HG02870 (cell line): ENCODE measurements at regions not wholly inside any gene's neighbourhood (a gene's known extent, or its start where the extent isn't known, plus 50 kb on each side); places are given as distances from the start of the nearest gene placed in this dataset.
"Not testable (repeated sequence)": the region's sequence is repeated elsewhere in the genome, so short reads cannot be mapped to it uniquely, and the experiment has no call there.

Source experiments
- ATAC-seq: cut with Tn5 transposase; IDR thresholded peaks from one replicate; pipeline ENCODE4 v1.9.1; 2021; ENCODE audit warnings: mild to moderate bottlenecking, moderate library complexity; ENCODE audit not compliant: unreplicated experiment

- no peak for ATAC-seq
Measured at GRCh38 chr2:15818318-15818753, 122.0 kb upstream of the MYCN start.

GRCh38 chr2:15818881-15819280 is 121.5 kb upstream of the MYCN start:
- ATAC-seq: no peak

GRCh38 chr2:15819562-15820256 is 120.6 kb upstream of the MYCN start:
- ATAC-seq: no peak

GRCh38 chr2:15820257-15820566 is 120.1 kb upstream of the MYCN start:
- ATAC-seq: no peak

- ATAC-seq: no peak
Measured at GRCh38 chr2:15820927-15821326, 119.4 kb upstream of the MYCN start.

- no peak for ATAC-seq
Measured at GRCh38 chr2:15822151-15823044, 118.0 kb upstream of the MYCN start.

GRCh38 chr2:15823459-15824396 is 116.6 kb upstream of the MYCN start:
- ATAC-seq: no peak

- ATAC-seq: not testable (repeated sequence)
Measured at GRCh38 chr2:15824467-15824866, 115.9 kb upstream of the MYCN start.

GRCh38 chr2:15825276-15825980 is 114.9 kb upstream of the MYCN start:
- ATAC-seq: no peak

GRCh38 chr2:15826273-15826717 is 114.1 kb upstream of the MYCN start:
- no peak for ATAC-seq

- no peak for ATAC-seq
Measured at GRCh38 chr2:15827001-15827400, 113.3 kb upstream of the MYCN start.

- no peak for ATAC-seq
Measured at GRCh38 chr2:15828576-15828975, 111.8 kb upstream of the MYCN start.

GRCh38 chr2:15829091-15829801 is 111.1 kb upstream of the MYCN start:
- no peak for ATAC-seq

GRCh38 chr2:15829985-15830384 is 110.4 kb upstream of the MYCN start:
- no peak for ATAC-seq

GRCh38 chr2:15830937-15831549 is 109.3 kb upstream of the MYCN start:
- no peak for ATAC-seq

- ATAC-seq: no peak
Measured at GRCh38 chr2:15832030-15832709, 108.2 kb upstream of the MYCN start.

GRCh38 chr2:15832849-15833680 is 107.3 kb upstream of the MYCN start:
- no peak for ATAC-seq

GRCh38 chr2:15833731-15834130 is 106.6 kb upstream of the MYCN start:
- ATAC-seq: no peak
